ENCODE measurements at regions not wholly inside any gene's neighbourhood (a gene's known extent, or its start where the extent isn't known, plus 50 kb on each side); places are given as distances from the start of the nearest gene placed in this dataset.

DNA sequence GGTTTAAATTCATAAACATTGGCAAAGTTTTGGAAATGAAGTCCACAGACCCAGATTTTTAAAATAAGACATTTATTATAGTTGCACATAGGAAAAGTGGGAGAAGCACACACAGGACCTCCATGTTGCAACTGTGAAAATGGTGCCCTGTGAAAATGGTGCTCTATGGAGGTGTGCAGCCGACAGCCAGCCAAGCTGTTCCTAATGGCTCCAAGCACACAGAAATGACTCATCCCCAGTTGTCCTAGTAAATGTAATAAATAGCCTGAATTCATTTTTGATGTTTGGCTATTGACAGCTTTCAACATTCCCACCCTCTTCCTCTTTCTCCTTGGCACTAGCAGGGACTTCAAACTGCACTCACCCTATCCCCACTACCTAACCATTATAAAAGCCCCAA is 590.9 kb downstream of the CAAP1 start:
- Histone ChIP-seq H4K20me1 (ENCODE audit: insufficient read depth, low read length) (no peaks in the 10 kb centered on the region), H3K27me3 (ENCODE audit: insufficient read depth, low read length) (no peaks in the 10 kb centered on the region), H3K79me2 (ENCODE audit: insufficient read depth, low read length) (no peaks in the 10 kb centered on the region), H3K9me3 (ENCODE audit: low read depth, low read length) (peaks cover 2% of the 10 kb centered on the region), H2AFZ (ENCODE audit: low read length) (no peak overlapping the region), H3K4me2 (ENCODE audit: insufficient read depth, low read length) (no peak overlapping the region), H3K27ac (ENCODE audit: low read depth, low read length) (no peak overlapping the region), H3K4me3 (ENCODE audit: insufficient read depth, low read length) (no peak overlapping the region), H3K36me3 (ENCODE audit: insufficient read depth, low read length) (no peaks in the 10 kb centered on the region), H3K4me1 (ENCODE audit: insufficient read depth, low read length) (no peaks in the 10 kb centered on the region)
- TF ChIP-seq, protein P1, sequence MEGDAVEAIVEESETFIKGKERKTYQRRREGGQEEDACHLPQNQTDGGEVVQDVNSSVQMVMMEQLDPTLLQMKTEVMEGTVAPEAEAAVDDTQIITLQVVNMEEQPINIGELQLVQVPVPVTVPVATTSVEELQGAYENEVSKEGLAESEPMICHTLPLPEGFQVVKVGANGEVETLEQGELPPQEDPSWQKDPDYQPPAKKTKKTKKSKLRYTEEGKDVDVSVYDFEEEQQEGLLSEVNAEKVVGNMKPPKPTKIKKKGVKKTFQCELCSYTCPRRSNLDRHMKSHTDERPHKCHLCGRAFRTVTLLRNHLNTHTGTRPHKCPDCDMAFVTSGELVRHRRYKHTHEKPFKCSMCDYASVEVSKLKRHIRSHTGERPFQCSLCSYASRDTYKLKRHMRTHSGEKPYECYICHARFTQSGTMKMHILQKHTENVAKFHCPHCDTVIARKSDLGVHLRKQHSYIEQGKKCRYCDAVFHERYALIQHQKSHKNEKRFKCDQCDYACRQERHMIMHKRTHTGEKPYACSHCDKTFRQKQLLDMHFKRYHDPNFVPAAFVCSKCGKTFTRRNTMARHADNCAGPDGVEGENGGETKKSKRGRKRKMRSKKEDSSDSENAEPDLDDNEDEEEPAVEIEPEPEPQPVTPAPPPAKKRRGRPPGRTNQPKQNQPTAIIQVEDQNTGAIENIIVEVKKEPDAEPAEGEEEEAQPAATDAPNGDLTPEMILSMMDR (IDR thresholded peaks at IDR 0.05; ENCODE audit: extremely low read depth, low read depth, low read length): no peak
- no peak for DNase-seq (ENCODE audit: insufficient read length, low spot score, missing footprints)

DNA sequence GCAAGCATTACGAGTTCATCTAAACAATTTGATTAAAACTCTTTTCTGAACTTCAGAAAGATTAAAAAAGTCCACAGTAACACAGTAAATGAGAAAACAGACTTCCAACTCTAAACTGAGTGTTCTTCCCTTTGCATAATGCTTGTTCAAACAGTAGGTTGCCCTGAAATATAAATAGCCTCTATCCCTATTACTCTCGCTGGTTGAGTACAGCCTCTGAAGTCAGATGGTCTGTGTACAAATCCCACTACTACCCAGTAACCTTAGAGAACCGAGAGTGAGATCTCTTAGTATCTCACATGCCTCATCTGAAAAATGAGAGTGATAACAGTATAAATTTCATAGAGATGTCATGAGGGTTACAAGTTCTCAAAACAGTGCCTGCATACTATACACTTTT is 591.6 kb downstream of the CAAP1 start:
- no peak overlapping the region for H3K27ac ChIP-seq (ENCODE audit: low read depth, low read length)

DNA sequence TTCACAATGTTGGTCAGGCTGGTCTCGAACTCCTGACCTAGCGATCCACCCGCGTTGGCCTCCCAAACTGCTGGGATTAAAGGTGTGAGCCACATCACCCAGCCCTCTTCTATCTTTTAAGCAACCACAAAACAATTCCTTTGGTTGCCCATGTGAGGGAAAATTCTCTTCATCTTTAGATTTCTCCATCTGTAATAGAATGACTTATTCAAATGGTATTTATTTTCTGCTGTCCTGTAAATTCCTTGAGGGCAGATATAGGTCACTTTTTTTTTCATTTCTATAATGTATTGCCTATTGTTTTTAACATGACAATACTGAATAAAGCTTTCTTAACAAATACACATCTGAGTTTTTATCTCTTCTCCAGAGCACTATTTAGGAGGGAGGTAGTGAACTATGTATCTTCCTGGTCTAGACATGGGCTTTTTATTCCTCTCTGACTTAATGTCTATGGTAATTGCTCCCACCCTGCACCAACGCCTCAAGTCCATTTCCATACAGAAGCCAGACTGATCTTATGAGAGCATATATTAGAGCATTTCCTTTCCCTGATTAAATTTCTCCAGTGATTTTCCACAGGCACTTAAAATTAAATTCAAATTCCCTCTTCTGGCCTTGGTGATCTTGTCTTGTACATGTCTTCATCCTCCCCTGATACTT is 595.6 kb downstream of the CAAP1 start:
- no peak overlapping the region for H3K4me2 ChIP-seq (ENCODE audit: insufficient read depth, low read length)
- no peaks in the 10 kb centered on the region for H4K20me1 ChIP-seq (ENCODE audit: insufficient read depth, low read length)
- no peaks in the 10 kb centered on the region for H3K4me1 ChIP-seq (ENCODE audit: insufficient read depth, low read length)
- H3K79me2 ChIP-seq (ENCODE audit: insufficient read depth, low read length): no peaks in the 10 kb centered on the region
- H3K27ac ChIP-seq (ENCODE audit: low read depth, low read length): no peak overlapping the region
- no peaks in the 10 kb centered on the region for H3K9me3 ChIP-seq (ENCODE audit: low read depth, low read length)
- H3K4me3 ChIP-seq (ENCODE audit: insufficient read depth, low read length): no peak overlapping the region
- H3K36me3 ChIP-seq (ENCODE audit: insufficient read depth, low read length): no peaks in the 10 kb centered on the region
- DNase-seq (ENCODE audit: insufficient read length, low spot score, missing footprints): no peak
- H3K27me3 ChIP-seq (ENCODE audit: insufficient read depth, low read length): no peaks in the 10 kb centered on the region
- TF ChIP-seq, protein P1 (IDR thresholded peaks at IDR 0.05; ENCODE audit: extremely low read depth, low read depth, low read length): no peak
- H2AFZ ChIP-seq (ENCODE audit: low read length): no peak overlapping the region

More for the DNA sequence above, 591.6 kb downstream of the CAAP1 start:
- Histone ChIP-seq H2AFZ (ENCODE audit: low read length) (no peak overlapping the region), H3K36me3 (ENCODE audit: insufficient read depth, low read length) (no peaks in the 10 kb centered on the region), H3K79me2 (ENCODE audit: insufficient read depth, low read length) (no peaks in the 10 kb centered on the region), H3K27me3 (ENCODE audit: insufficient read depth, low read length) (no peaks in the 10 kb centered on the region), H3K9me3 (ENCODE audit: low read depth, low read length) (peaks cover 2% of the 10 kb centered on the region), H3K4me1 (ENCODE audit: insufficient read depth, low read length) (no peaks in the 10 kb centered on the region), H4K20me1 (ENCODE audit: insufficient read depth, low read length) (no peaks in the 10 kb centered on the region), H3K4me3 (ENCODE audit: insufficient read depth, low read length) (no peak overlapping the region), H3K4me2 (ENCODE audit: insufficient read depth, low read length) (no peak overlapping the region)
- TF ChIP-seq, protein P1 (IDR thresholded peaks at IDR 0.05; ENCODE audit: extremely low read depth, low read depth, low read length): no peak
- no peak for DNase-seq (ENCODE audit: insufficient read length, low spot score, missing footprints)

DNA sequence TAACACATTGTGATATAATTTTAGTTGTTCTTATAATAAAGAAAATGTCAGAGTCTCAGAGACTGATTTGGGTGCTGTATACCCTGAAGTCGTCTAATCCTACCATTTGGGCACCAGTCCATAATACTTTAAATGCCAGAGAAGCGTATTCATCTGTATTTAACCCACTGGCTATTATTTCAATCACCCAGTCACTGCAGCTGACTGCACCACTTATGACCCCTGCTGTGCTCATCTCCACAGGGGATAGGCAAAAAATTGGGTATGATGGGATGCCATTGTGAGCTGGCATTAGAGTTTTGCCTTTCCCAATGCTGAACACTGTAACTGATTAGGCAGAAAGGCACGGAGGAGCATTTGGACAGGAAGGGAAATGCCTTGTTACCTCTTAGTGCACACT is 599.7 kb downstream of the CAAP1 start:
- Histone ChIP-seq H3K27me3 (ENCODE audit: insufficient read depth, low read length) (no peaks in the 10 kb centered on the region), H2AFZ (ENCODE audit: low read length) (no peak overlapping the region), H3K4me3 (ENCODE audit: insufficient read depth, low read length) (no peak overlapping the region), H3K4me2 (ENCODE audit: insufficient read depth, low read length) (no peak overlapping the region), H3K9me3 (ENCODE audit: low read depth, low read length) (peaks cover 2% of the 10 kb centered on the region), H4K20me1 (ENCODE audit: insufficient read depth, low read length) (no peaks in the 10 kb centered on the region), H3K36me3 (ENCODE audit: insufficient read depth, low read length) (no peaks in the 10 kb centered on the region), H3K4me1 (ENCODE audit: insufficient read depth, low read length) (no peaks in the 10 kb centered on the region), H3K27ac (ENCODE audit: low read depth, low read length) (peak overlapping the region; percentile 19), H3K79me2 (ENCODE audit: insufficient read depth, low read length) (no peaks in the 10 kb centered on the region)
- peak; percentile 44 for DNase-seq (ENCODE audit: insufficient read length, low spot score, missing footprints)
- TF ChIP-seq, protein P1 (IDR thresholded peaks at IDR 0.05; ENCODE audit: extremely low read depth, low read depth, low read length): no peak

All from osteoblast (primary cell).